NT2/D1 (cell line): ENCODE measurements at regions not wholly inside any gene's neighbourhood (a gene's known extent, or its start where the extent isn't known, plus 50 kb on each side); places are given as distances from the start of the nearest gene placed in this dataset.
A peak's percentile ranks its signal among the peaks of the same experiment; 100 is the strongest.

Experiments used
- DNase-seq: peaks from one replicate; pipeline ENCODE4 v3.0.0-alpha.2; 2011; ENCODE audit warnings: low read depth, low spot score
- H3K27me3 ChIP-seq: 2 replicates; pipeline ENCODE4 v1.6.0; 2011; ENCODE audit warnings: mild to moderate bottlenecking; ENCODE audit not compliant: insufficient read length, insufficient read depth
- H3K36me3 ChIP-seq: 2 replicates; pipeline ENCODE4 v1.6.1; 2011; ENCODE audit warnings: mild to moderate bottlenecking, low read length, mixed read lengths; ENCODE audit not compliant: insufficient read depth, insufficient read length
- H3K4me1 ChIP-seq: 2 replicates; pipeline ENCODE4 v1.5.1; 2011; ENCODE audit not compliant: insufficient read depth, insufficient read length
- H3K4me3 ChIP-seq: 2 replicates; pipeline ENCODE4 v1.5.1; 2011; ENCODE audit warnings: low read depth; ENCODE audit not compliant: insufficient read length
- H3K9ac ChIP-seq: 2 replicates; pipeline ENCODE4 v1.6.0; 2011; ENCODE audit warnings: low read depth; ENCODE audit not compliant: insufficient read length
- H3K9me3 ChIP-seq: 2 replicates; pipeline ENCODE4 v1.5.1; 2011; ENCODE audit warnings: mild to moderate bottlenecking, low read length; ENCODE audit not compliant: insufficient read depth
- SUZ12 ChIP-seq: IDR thresholded peaks from 2 replicates; pipeline ENCODE4 v1.6.1; 2011; ENCODE audit not compliant: insufficient read length, insufficient read depth; ENCODE audit errors: extremely low read depth
- YY1 ChIP-seq: IDR thresholded peaks from 2 replicates; pipeline ENCODE4 v1.6.1; 2011; ENCODE audit not compliant: insufficient read length, insufficient read depth
- ZNF274 ChIP-seq: IDR thresholded peaks from 2 replicates; pipeline ENCODE4 v1.6.1; 2011; ENCODE audit warnings: mild to moderate bottlenecking, low read depth, low read length

DNA sequence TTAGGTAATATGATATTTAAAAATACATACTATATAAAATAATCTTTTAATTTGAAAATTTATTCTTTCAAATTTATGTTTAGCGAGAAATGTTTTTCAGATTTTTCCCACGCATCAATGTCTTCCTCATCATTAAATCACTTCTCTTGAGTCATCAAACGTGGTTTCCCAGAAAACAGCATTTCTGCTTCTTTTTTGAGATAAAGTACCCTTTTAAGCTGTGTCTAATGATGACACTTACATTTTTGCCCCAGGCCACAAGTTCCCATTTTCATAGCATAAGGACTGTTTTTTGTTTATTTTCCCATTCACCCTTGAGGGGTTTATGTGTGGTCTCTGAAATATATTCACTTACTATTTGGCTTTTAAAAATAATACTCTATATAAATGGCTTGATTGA, 139.0 kb upstream of the HS3ST3A1 start:
- H3K9ac ChIP-seq = no peak overlapping the region
- no peak for DNase-seq
- H3K36me3 ChIP-seq = no peaks in the 10 kb centered on the region
- no peaks in the 10 kb centered on the region for H3K4me1 ChIP-seq
- H3K27me3 ChIP-seq = no peaks in the 10 kb centered on the region
- H3K9me3 ChIP-seq = no peaks in the 10 kb centered on the region
- TF ChIP-seq YY1 (no peak), ZNF274 (no peak), SUZ12 (no peak)
- no peak overlapping the region for H3K4me3 ChIP-seq

DNA sequence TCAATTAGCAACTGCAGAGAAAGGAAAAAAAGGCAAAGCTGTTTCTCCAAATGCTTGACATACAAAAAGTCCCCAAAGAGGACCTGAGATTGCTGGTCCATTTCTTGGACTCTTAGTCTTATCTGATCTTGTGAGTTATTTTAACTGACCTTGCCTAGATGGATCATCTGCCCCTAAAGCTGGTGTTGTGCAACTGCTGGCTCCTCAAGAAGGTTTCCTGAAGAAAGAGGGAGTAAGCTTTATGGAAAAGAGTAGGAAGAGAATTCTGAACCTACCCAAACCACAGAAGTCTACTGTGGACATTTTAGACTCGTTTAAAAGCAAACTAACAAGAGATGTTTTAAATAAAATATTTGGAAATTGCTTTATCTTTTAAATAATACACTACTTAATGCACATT, 140.0 kb upstream of the HS3ST3A1 start:
- no peaks in the 10 kb centered on the region for H3K36me3 ChIP-seq
- no peak for TF ChIP-seq YY1
- no peak for TF ChIP-seq ZNF274
- TF ChIP-seq SUZ12 = no peak
- no peak for DNase-seq

GRCh38 chr17:13743906-13744305, 142.2 kb upstream of the HS3ST3A1 start:
- TF ChIP-seq YY1 (no peak), SUZ12 (no peak), ZNF274 (no peak)
- DNase-seq = no peak
- no peaks in the 10 kb centered on the region for H3K9me3 ChIP-seq

More for the DNA sequence above, 140.0 kb upstream of the HS3ST3A1 start:
- H3K4me1 ChIP-seq = no peaks in the 10 kb centered on the region
- H3K9me3 ChIP-seq = no peaks in the 10 kb centered on the region
- no peak overlapping the region for H3K9ac ChIP-seq
- H3K4me3 ChIP-seq = no peak overlapping the region
- H3K27me3 ChIP-seq = no peaks in the 10 kb centered on the region

GRCh38 chr17:13746404-13746803, 144.7 kb upstream of the HS3ST3A1 start:
- TF ChIP-seq YY1 (no peak), SUZ12 (no peak), ZNF274 (no peak)
- Histone ChIP-seq H3K36me3 (no peaks in the 10 kb centered on the region), H3K9me3 (no peaks in the 10 kb centered on the region), H3K27me3 (no peaks in the 10 kb centered on the region), H3K4me3 (no peak overlapping the region), H3K4me1 (no peaks in the 10 kb centered on the region), H3K9ac (no peak overlapping the region)
- DNase-seq = no peak

More at GRCh38 chr17:13743906-13744305, 142.2 kb upstream of the HS3ST3A1 start:
- Histone ChIP-seq H3K36me3 (no peaks in the 10 kb centered on the region), H3K4me1 (no peaks in the 10 kb centered on the region), H3K27me3 (no peaks in the 10 kb centered on the region), H3K9ac (no peak overlapping the region), H3K4me3 (no peak overlapping the region)

GRCh38 chr17:13749166-13749890, 147.6 kb upstream of the HS3ST3A1 start:
- H3K9me3 ChIP-seq = no peaks in the 10 kb centered on the region; the same call in 1 of the 2 replicates
- no peak for DNase-seq
- H3K36me3 ChIP-seq = no peaks in the 10 kb centered on the region
- H3K4me3 ChIP-seq = no peak overlapping the region
- H3K9ac ChIP-seq = no peak overlapping the region
- H3K27me3 ChIP-seq = no peaks in the 10 kb centered on the region
- no peak for TF ChIP-seq ZNF274
- no peak for TF ChIP-seq YY1
- TF ChIP-seq SUZ12 = no peak
- no peaks in the 10 kb centered on the region for H3K4me1 ChIP-seq

DNA sequence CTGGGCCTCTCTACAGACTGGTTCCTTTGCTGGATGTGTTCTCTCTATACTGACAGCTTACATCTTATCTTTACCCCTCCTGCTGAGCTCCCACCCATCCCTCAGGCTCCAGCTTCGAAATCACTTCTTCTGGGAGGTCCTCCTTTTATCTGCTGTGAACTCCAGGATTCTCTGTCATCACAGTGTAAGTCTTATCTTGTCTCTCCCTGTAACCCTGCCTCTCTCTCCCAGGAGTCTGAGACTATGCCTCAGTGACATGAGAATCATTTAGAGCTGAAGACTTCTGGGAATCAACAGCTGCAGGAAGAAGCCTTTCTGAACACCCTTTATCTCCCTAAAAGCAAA, 148.1 kb upstream of the HS3ST3A1 start:
- no peak overlapping the region for H3K9ac ChIP-seq
- no peaks in the 10 kb centered on the region; the same call in 1 of the 2 replicates for H3K9me3 ChIP-seq
- no peaks in the 10 kb centered on the region for H3K27me3 ChIP-seq
- no peaks in the 10 kb centered on the region for H3K36me3 ChIP-seq
- H3K4me1 ChIP-seq = no peaks in the 10 kb centered on the region
- TF ChIP-seq YY1 (no peak), ZNF274 (no peak), SUZ12 (no peak)
- no peak overlapping the region for H3K4me3 ChIP-seq
- DNase-seq = no peak

GRCh38 chr17:13750816-13751793, 149.4 kb upstream of the HS3ST3A1 start:
- H3K36me3 ChIP-seq = no peaks in the 10 kb centered on the region
- peak; percentile 32 for DNase-seq
- no peaks in the 10 kb centered on the region; the same call in 1 of the 2 replicates for H3K9me3 ChIP-seq
- H3K4me1 ChIP-seq = no peaks in the 10 kb centered on the region
- no peak for TF ChIP-seq ZNF274
- TF ChIP-seq SUZ12 = no peak
- TF ChIP-seq YY1 = no peak
- no peak overlapping the region for H3K4me3 ChIP-seq
- no peaks in the 10 kb centered on the region for H3K27me3 ChIP-seq
- H3K9ac ChIP-seq = no peak overlapping the region
